ENCODE measurements at regions not wholly inside any gene's neighbourhood (a gene's known extent, or its start where the extent isn't known, plus 50 kb on each side); places are given as distances from the start of the nearest gene placed in this dataset.

DNA sequence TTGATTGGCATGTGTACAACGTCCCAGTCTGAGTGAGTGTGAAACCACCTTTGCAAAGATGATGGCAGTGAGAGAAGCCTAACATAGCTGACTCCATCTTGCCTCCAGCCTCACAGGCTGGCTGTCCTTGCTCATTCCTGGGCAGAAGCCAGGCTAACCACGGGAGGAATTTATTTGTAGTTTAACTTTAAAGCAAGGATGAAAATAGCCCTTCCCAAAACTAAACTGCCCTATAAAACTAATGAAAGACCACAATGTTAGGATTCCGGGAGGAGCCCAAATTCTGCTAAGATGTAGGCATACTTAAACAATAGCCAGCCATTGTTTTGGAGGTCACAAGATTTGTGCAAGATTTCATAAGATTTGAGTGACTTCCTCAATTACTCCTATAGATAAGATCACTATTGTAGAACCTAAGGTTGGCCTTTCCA is 96.6 kb upstream of the LSM14A start:
- TF ChIP-seq, protein P1, sequence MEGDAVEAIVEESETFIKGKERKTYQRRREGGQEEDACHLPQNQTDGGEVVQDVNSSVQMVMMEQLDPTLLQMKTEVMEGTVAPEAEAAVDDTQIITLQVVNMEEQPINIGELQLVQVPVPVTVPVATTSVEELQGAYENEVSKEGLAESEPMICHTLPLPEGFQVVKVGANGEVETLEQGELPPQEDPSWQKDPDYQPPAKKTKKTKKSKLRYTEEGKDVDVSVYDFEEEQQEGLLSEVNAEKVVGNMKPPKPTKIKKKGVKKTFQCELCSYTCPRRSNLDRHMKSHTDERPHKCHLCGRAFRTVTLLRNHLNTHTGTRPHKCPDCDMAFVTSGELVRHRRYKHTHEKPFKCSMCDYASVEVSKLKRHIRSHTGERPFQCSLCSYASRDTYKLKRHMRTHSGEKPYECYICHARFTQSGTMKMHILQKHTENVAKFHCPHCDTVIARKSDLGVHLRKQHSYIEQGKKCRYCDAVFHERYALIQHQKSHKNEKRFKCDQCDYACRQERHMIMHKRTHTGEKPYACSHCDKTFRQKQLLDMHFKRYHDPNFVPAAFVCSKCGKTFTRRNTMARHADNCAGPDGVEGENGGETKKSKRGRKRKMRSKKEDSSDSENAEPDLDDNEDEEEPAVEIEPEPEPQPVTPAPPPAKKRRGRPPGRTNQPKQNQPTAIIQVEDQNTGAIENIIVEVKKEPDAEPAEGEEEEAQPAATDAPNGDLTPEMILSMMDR (IDR thresholded peaks at IDR 0.05; ENCODE audit: borderline replicate concordance, extremely low read depth, low read length, poor library complexity, severe bottlenecking): no peak
- TF ChIP-seq EZH2 (IDR thresholded peaks at IDR 0.05; ENCODE audit: borderline replicate concordance, low read depth, low read length, severe bottlenecking): no peak
